ENCODE measurements at regions not wholly inside any gene's neighbourhood (a gene's known extent, or its start where the extent isn't known, plus 50 kb on each side); places are given as distances from the start of the nearest gene placed in this dataset.
"Not testable (repeated sequence)": the region's sequence is repeated elsewhere in the genome, so short reads cannot be mapped to it uniquely, and the experiment has no call there.

DNA sequence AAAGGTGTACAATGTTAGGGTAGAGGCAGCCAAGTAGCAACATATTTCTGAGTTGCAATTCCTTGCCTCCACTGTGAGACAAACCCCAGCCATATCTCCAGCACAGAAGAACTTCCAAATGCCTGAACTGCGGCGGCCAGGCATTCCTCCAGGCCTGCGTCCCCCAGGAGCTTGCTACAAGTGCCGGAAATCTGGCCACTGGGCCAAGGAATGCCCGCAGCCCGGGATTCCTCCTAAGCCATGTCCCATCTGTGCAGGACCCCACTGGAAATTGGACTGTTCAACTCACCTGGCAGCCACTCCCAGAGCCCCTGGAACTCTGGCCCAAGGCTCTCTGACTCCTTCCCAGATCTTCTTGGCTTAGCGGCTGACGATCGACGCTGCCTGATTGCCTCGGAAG, 130.0 kb downstream of the RAB38 start:
- not testable (repeated sequence) for H3K79me1 ChIP-seq (replicated peaks; ENCODE audit: low read length, poor library complexity, severe bottlenecking); H3K9ac ChIP-seq (ENCODE audit: low read length); H2BK120ac ChIP-seq (ENCODE audit: low read depth, low read length); H3K18ac ChIP-seq (ENCODE audit: low read depth in 1 of 2, low read length in 2 of 2); H3K4me1 ChIP-seq (ENCODE audit: control insufficient read depth, insufficient read depth, low read depth, low read length); H3K4ac ChIP-seq (ENCODE audit: low read depth in 1 of 2, low read length in 2 of 2); H4K8ac ChIP-seq (ENCODE audit: low read length); H3K4me2 ChIP-seq (ENCODE audit: low read length, poor library complexity, severe bottlenecking); DNase-seq; H3K23ac ChIP-seq (ENCODE audit: low read length in 2 of 2); H2BK15ac ChIP-seq (ENCODE audit: low read depth, poor library complexity, severe bottlenecking); H3K14ac ChIP-seq (ENCODE audit: low read length in 2 of 2); H2BK5ac ChIP-seq (ENCODE audit: low read depth, low read length, poor library complexity, severe bottlenecking); H3K9me3 ChIP-seq (ENCODE audit: control insufficient read depth, low read length); H2BK12ac ChIP-seq (ENCODE audit: low read length in 2 of 2); H2AFZ ChIP-seq (ENCODE audit: low read depth, low read length); H3K27ac ChIP-seq (ENCODE audit: low read length, poor library complexity, severe bottlenecking); H2AK5ac ChIP-seq (ENCODE audit: low read length, severe bottlenecking); H3K27me3 ChIP-seq (ENCODE audit: control insufficient read depth in 1 of 2, insufficient read depth in 1 of 2, low read length in 2 of 2); H4K91ac ChIP-seq (ENCODE audit: low read length); H3K4me3 ChIP-seq (ENCODE audit: insufficient read depth in 1 of 2, low read depth in 1 of 2, low read length in 2 of 2); H3K36me3 ChIP-seq (ENCODE audit: control insufficient read depth in 1 of 2, insufficient read depth in 2 of 2, low read depth in 1 of 2, low read length in 2 of 2)
- 91% methylated on average over 11 of the region's 11 CpGs for WGBS

DNA sequence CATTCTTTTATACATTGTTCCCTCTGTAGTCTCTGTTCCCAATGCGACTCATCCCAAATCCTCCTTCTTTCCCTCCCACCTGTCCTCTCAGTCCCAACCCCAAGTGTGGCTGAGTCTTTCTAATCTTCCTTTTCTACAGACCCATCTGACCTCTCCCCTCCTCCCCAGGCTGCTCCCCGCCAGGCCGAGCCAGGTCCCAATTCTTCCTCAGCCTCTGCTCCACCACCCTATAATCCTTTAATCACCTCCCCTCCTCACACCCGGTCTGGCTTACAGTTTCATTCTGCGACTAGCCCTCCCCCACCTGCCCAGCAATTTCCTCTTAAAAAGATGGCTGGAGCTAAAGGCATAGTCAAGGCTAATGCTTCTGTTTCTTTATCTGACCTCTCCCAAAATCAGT, 130.6 kb downstream of the RAB38 start:
- not testable (repeated sequence) for H4K91ac ChIP-seq (ENCODE audit: low read length); H3K4me2 ChIP-seq (ENCODE audit: low read length, poor library complexity, severe bottlenecking); H3K4ac ChIP-seq (ENCODE audit: low read depth in 1 of 2, low read length in 2 of 2); H3K36me3 ChIP-seq (ENCODE audit: control insufficient read depth in 1 of 2, insufficient read depth in 2 of 2, low read depth in 1 of 2, low read length in 2 of 2); H2AK5ac ChIP-seq (ENCODE audit: low read length, severe bottlenecking); H3K23ac ChIP-seq (ENCODE audit: low read length in 2 of 2); H3K27ac ChIP-seq (ENCODE audit: low read length, poor library complexity, severe bottlenecking); H2BK15ac ChIP-seq (ENCODE audit: low read depth, poor library complexity, severe bottlenecking); H2BK12ac ChIP-seq (ENCODE audit: low read length in 2 of 2); H3K4me1 ChIP-seq (ENCODE audit: control insufficient read depth, insufficient read depth, low read depth, low read length); H3K79me1 ChIP-seq (replicated peaks; ENCODE audit: low read length, poor library complexity, severe bottlenecking); H2AFZ ChIP-seq (ENCODE audit: low read depth, low read length); H3K14ac ChIP-seq (ENCODE audit: low read length in 2 of 2); H2BK5ac ChIP-seq (ENCODE audit: low read depth, low read length, poor library complexity, severe bottlenecking); H2BK120ac ChIP-seq (ENCODE audit: low read depth, low read length); H4K8ac ChIP-seq (ENCODE audit: low read length); H3K9me3 ChIP-seq (ENCODE audit: control insufficient read depth, low read length); H3K4me3 ChIP-seq (ENCODE audit: insufficient read depth in 1 of 2, low read depth in 1 of 2, low read length in 2 of 2); H3K9ac ChIP-seq (ENCODE audit: low read length); DNase-seq; H3K27me3 ChIP-seq (ENCODE audit: control insufficient read depth in 1 of 2, insufficient read depth in 1 of 2, low read length in 2 of 2); H3K18ac ChIP-seq (ENCODE audit: low read depth in 1 of 2, low read length in 2 of 2)
- 13% methylated on average over 5 of the region's 5 CpGs for WGBS

DNA sequence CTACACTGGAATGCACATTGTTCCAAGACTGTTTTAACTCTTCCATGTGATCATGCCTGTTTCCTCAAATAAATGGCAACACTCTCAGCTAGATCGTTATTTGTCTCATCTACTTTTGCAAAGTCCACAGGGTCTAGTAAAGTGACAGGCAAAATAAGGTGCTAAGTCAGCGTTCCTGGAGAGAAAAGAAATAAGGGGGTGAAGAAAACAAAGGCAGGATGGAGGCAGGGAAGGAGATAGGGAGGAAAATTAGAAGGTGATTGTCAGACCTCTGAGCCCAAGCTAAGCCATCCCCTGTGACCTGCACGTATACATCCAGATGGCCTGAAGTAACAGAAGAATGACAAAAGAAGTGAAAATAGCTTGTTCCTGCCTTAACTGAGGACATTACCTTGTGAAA, 132.1 kb downstream of the RAB38 start:
- no peak for DNase-seq
- Histone ChIP-seq H3K4me2 (ENCODE audit: low read length, poor library complexity, severe bottlenecking) (no peak overlapping the region), H2BK15ac (ENCODE audit: low read depth, poor library complexity, severe bottlenecking) (no peak overlapping the region), H3K9ac (ENCODE audit: low read length) (no peak overlapping the region), H2BK12ac (ENCODE audit: low read length in 2 of 2) (no peak overlapping the region), H4K8ac (ENCODE audit: low read length) (no peak overlapping the region), H2BK5ac (ENCODE audit: low read depth, low read length, poor library complexity, severe bottlenecking) (no peak overlapping the region), H3K9me3 (ENCODE audit: control insufficient read depth, low read length) (no peaks in the 10 kb centered on the region), H3K4me1 (ENCODE audit: control insufficient read depth, insufficient read depth, low read depth, low read length) (no peaks in the 10 kb centered on the region), H2BK120ac (ENCODE audit: low read depth, low read length) (no peak overlapping the region), H3K27me3 (ENCODE audit: control insufficient read depth in 1 of 2, insufficient read depth in 1 of 2, low read length in 2 of 2) (peaks cover 0 to 7% of the 10 kb centered on the region in 2 experiments), H3K79me1 (replicated peaks; ENCODE audit: low read length, poor library complexity, severe bottlenecking) (no peaks in the 10 kb centered on the region), H3K23ac (ENCODE audit: low read length in 2 of 2) (no peak overlapping the region), H3K36me3 (ENCODE audit: control insufficient read depth in 1 of 2, insufficient read depth in 2 of 2, low read depth in 1 of 2, low read length in 2 of 2) (no peaks in the 10 kb centered on the region), H4K91ac (ENCODE audit: low read length) (no peak overlapping the region), H2AFZ (ENCODE audit: low read depth, low read length) (no peak overlapping the region), H2AK5ac (ENCODE audit: low read length, severe bottlenecking) (no peak overlapping the region), H3K18ac (ENCODE audit: low read depth in 1 of 2, low read length in 2 of 2) (no peak overlapping the region), H3K14ac (ENCODE audit: low read length in 2 of 2) (no peak overlapping the region), H3K4ac (ENCODE audit: low read depth in 1 of 2, low read length in 2 of 2) (no peak overlapping the region), H3K27ac (ENCODE audit: low read length, poor library complexity, severe bottlenecking) (no peak overlapping the region), H3K4me3 (ENCODE audit: insufficient read depth in 1 of 2, low read depth in 1 of 2, low read length in 2 of 2) (no peak overlapping the region)
- WGBS = 19% methylated on average over 3 of the region's 3 CpGs

DNA sequence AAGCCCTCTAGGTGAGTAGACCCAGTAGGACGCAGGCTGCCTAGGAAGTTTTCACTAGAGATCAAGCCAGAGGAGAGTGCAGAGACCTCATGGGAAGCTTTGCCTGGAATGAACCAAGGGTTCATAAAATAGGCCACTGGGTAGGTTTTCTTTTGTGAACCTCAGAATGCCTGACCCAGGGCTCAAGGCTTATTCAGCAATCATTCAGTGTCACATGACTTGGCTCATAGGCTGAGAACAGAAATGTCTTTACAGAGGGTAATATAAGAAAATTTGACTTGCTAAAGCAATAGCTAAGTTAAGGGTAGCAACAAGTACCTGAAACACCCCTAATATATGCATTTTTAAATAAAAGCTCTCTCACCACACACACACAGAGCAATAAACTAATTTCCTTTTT, 132.6 kb downstream of the RAB38 start:
- no peaks in the 10 kb centered on the region for H3K36me3 ChIP-seq (ENCODE audit: control insufficient read depth in 1 of 2, insufficient read depth in 2 of 2, low read depth in 1 of 2, low read length in 2 of 2)
- no peaks in the 10 kb centered on the region for H3K4me1 ChIP-seq (ENCODE audit: control insufficient read depth, insufficient read depth, low read depth, low read length)
- no peak overlapping the region for H3K4ac ChIP-seq (ENCODE audit: low read depth in 1 of 2, low read length in 2 of 2)
- H2BK5ac ChIP-seq (ENCODE audit: low read depth, low read length, poor library complexity, severe bottlenecking) = no peak overlapping the region
- no peak overlapping the region for H4K8ac ChIP-seq (ENCODE audit: low read length)
- no peak overlapping the region for H4K91ac ChIP-seq (ENCODE audit: low read length)
- no peak overlapping the region for H3K27ac ChIP-seq (ENCODE audit: low read length, poor library complexity, severe bottlenecking)
- no peak overlapping the region for H3K4me2 ChIP-seq (ENCODE audit: low read length, poor library complexity, severe bottlenecking)
- no peak overlapping the region for H3K4me3 ChIP-seq (ENCODE audit: insufficient read depth in 1 of 2, low read depth in 1 of 2, low read length in 2 of 2)
- H2AK5ac ChIP-seq (ENCODE audit: low read length, severe bottlenecking) = no peak overlapping the region
- H3K9me3 ChIP-seq (ENCODE audit: control insufficient read depth, low read length) = no peaks in the 10 kb centered on the region
- no peaks in the 10 kb centered on the region for H3K79me1 ChIP-seq (replicated peaks; ENCODE audit: low read length, poor library complexity, severe bottlenecking)
- no peak overlapping the region for H2BK12ac ChIP-seq (ENCODE audit: low read length in 2 of 2)
- no peak overlapping the region for H2BK15ac ChIP-seq (ENCODE audit: low read depth, poor library complexity, severe bottlenecking)
- H2AFZ ChIP-seq (ENCODE audit: low read depth, low read length) = no peak overlapping the region
- H3K27me3 ChIP-seq (ENCODE audit: control insufficient read depth in 1 of 2, insufficient read depth in 1 of 2, low read length in 2 of 2) = peaks cover 0 to 7% of the 10 kb centered on the region in 2 experiments
- 64% methylated on average over 1 of the region's 1 CpG for WGBS
- H2BK120ac ChIP-seq (ENCODE audit: low read depth, low read length) = no peak overlapping the region
- no peak overlapping the region for H3K9ac ChIP-seq (ENCODE audit: low read length)
- H3K14ac ChIP-seq (ENCODE audit: low read length in 2 of 2) = no peak overlapping the region
- no peak overlapping the region for H3K23ac ChIP-seq (ENCODE audit: low read length in 2 of 2)
- no peak for DNase-seq
- no peak overlapping the region for H3K18ac ChIP-seq (ENCODE audit: low read depth in 1 of 2, low read length in 2 of 2)
